H1 (cell line): ENCODE measurements at regions not wholly inside any gene's neighbourhood (a gene's known extent, or its start where the extent isn't known, plus 50 kb on each side); places are given as distances from the start of the nearest gene placed in this dataset.

Experiments used
- CTCF ChIA-PET: fragments of 300-600 bp; sonication (Branson Sonifier 250); formaldehyde crosslinking; loops from one replicate; lab custom pipeline; 2021; ENCODE audit not compliant: partially characterized antibody; lab: Charles Lee
- POLR2A ChIA-PET: fragments of 300-600 bp; sonication (Branson Sonifier 250); formaldehyde crosslinking; loops from one replicate; lab custom pipeline; 2021; ENCODE audit warnings: inconsistent platforms; ENCODE audit not compliant: partially characterized antibody; lab: Charles Lee
- DNase-seq, 2 experiments: peaks; one replicate each; pipeline versions ENCODE4 v3.0.0 to v3.0.0-alpha.2; 2010 to 2022; ENCODE audit warnings: low spot score in 2 of 2, low read depth in 1 of 2, mixed read lengths in 1 of 2
- FAIRE-seq: peaks from 2 replicates; lab custom pipeline; 2011; peaks lifted over from hg19 to GRCh38; lab: Jason Lieb, UNC
- H2AFZ ChIP-seq: 2 replicates; pipeline ENCODE4 v1.8.1; 2012; ENCODE audit warnings: low read length, inconsistent platforms
- H2AK5ac ChIP-seq: 2 replicates; pipeline ENCODE4 v1.6.1; 2013; ENCODE audit warnings: low read depth, low read length
- H2BK120ac ChIP-seq: replicated peaks from 2 replicates; pipeline ENCODE3; 2013; ENCODE audit warnings: low read depth, low read length, inconsistent platforms
- H2BK12ac ChIP-seq: 2 replicates; pipeline ENCODE4 v1.6.1; 2013; ENCODE audit warnings: low read depth, low read length
- H2BK15ac ChIP-seq: 2 replicates; pipeline ENCODE4 v1.6.1; 2013; ENCODE audit warnings: low read length
- H2BK20ac ChIP-seq: 2 replicates; pipeline ENCODE4 v1.6.1; 2013; ENCODE audit warnings: low read length
- H2BK5ac ChIP-seq: 2 replicates; pipeline ENCODE4 v1.6.1; 2013; ENCODE audit warnings: low read depth, low read length
- H3K14ac ChIP-seq: 2 replicates; pipeline ENCODE4 v1.6.1; 2013; ENCODE audit warnings: inconsistent platforms; ENCODE audit not compliant: insufficient read length
- H3K18ac ChIP-seq: 2 replicates; pipeline ENCODE4 v1.6.1; 2013; ENCODE audit warnings: low read length; ENCODE audit errors: extremely low read depth
- H3K23ac ChIP-seq: 2 replicates; pipeline ENCODE4 v1.6.1; 2013; ENCODE audit warnings: inconsistent platforms; ENCODE audit not compliant: insufficient read length
- H3K23me2 ChIP-seq: 2 replicates; pipeline ENCODE4 v1.6.1; 2013; ENCODE audit warnings: low read depth, low read length
- H3K27ac ChIP-seq: 2 replicates; pipeline ENCODE4 v1.6.1; 2011; ENCODE audit warnings: low read depth, low read length, inconsistent platforms
- H3K27me3 ChIP-seq, 4 experiments: replicated peaks in 1 of 4; 1 replicate in 1 of 4; 2 replicates in 3 of 4; pipeline versions ENCODE4 v1.6.1 to v1.8.1; 2011 to 2013; ENCODE audit warnings: low read length in 3 of 4, mild to moderate bottlenecking in 3 of 4, inconsistent platforms in 2 of 4, mixed read lengths in 2 of 4, moderate library complexity in 1 of 4; ENCODE audit not compliant: control insufficient read depth in 3 of 4, insufficient read depth in 3 of 4; ENCODE audit errors: extremely low read depth in 1 of 4
- H3K36me3 ChIP-seq, 4 experiments: 2 replicates each; pipeline versions ENCODE4 v1.6.1 to v1.8.1; 2011 to 2013; ENCODE audit warnings: mild to moderate bottlenecking in 4 of 4, low read length in 3 of 4, moderate library complexity in 2 of 4, control low read depth in 1 of 4, inconsistent platforms in 1 of 4; ENCODE audit not compliant: insufficient read depth in 4 of 4, control insufficient read depth in 2 of 4
- H3K4ac ChIP-seq: replicated peaks from 2 replicates; pipeline ENCODE3; 2013; ENCODE audit warnings: low read length, low read depth, mixed read lengths, inconsistent platforms; ENCODE audit not compliant: insufficient read length
- H3K4me1 ChIP-seq, 4 experiments: replicated peaks in 1 of 4; 1 replicate in 1 of 4; 2 replicates in 3 of 4; pipeline versions ENCODE4 v1.6.1 to v1.8.1; 2011 to 2013; ENCODE audit warnings: low read length in 3 of 4, inconsistent platforms in 2 of 4, mixed read lengths in 1 of 4; ENCODE audit not compliant: insufficient read depth in 4 of 4, control insufficient read depth in 3 of 4
- H3K4me2 ChIP-seq, 2 experiments: 2 replicates each; pipeline versions ENCODE4 v1.6.1 to v1.8.1; 2011 to 2013; ENCODE audit warnings: low read depth in 2 of 2, low read length in 2 of 2, control low read depth in 1 of 2, inconsistent platforms in 1 of 2, mild to moderate bottlenecking in 1 of 2; ENCODE audit not compliant: insufficient read depth in 1 of 2
- H3K4me3 ChIP-seq, 4 experiments: fragments of 200-600, 300-600 bp in 1 of 4; sonication (generic), shearing (Covaris generic), sonication (Bioruptor Twin) in 1 of 4; 2 replicates each; pipeline versions ENCODE4 v1.5.1 to v1.8.1; 2011 to 2016; ENCODE audit warnings: low read length in 4 of 4, low read depth in 3 of 4, control low read depth in 2 of 4, inconsistent platforms in 2 of 4, mild to moderate bottlenecking in 2 of 4, mixed read lengths in 1 of 4, moderate library complexity in 1 of 4; ENCODE audit not compliant: insufficient read depth in 2 of 4; ENCODE audit errors: extremely low read depth in 1 of 4
- H3K56ac ChIP-seq: replicated peaks from 2 replicates; pipeline ENCODE3; 2013; ENCODE audit warnings: low read depth, mild to moderate bottlenecking, mixed read lengths, low read length, inconsistent platforms; ENCODE audit not compliant: insufficient read length
- H3K79me1 ChIP-seq: 2 replicates; pipeline ENCODE4 v1.6.1; 2013; ENCODE audit warnings: low read depth, low read length, control low read depth
- H3K79me2 ChIP-seq, 2 experiments: 2 replicates each; pipeline versions ENCODE4 v1.6.1 to v1.8.1; 2012 to 2013; ENCODE audit warnings: low read length in 2 of 2, mild to moderate bottlenecking in 2 of 2, inconsistent platforms in 1 of 2; ENCODE audit not compliant: insufficient read depth in 2 of 2, control insufficient read depth in 1 of 2
- H3K9ac ChIP-seq, 4 experiments: replicated peaks in 1 of 4; 1 replicate in 1 of 4; 2 replicates in 3 of 4; pipeline versions ENCODE4 v1.6.1 to v1.8.1; 2011 to 2013; ENCODE audit warnings: low read depth in 3 of 4, low read length in 3 of 4, control low read depth in 2 of 4, mild to moderate bottlenecking in 2 of 4, moderate library complexity in 2 of 4, inconsistent platforms in 1 of 4; ENCODE audit errors: extremely low read depth in 1 of 4
- H3K9me3 ChIP-seq, 2 experiments: 2 replicates each; pipeline versions ENCODE4 v1.6.1 to v1.8.1; 2012 to 2013; ENCODE audit warnings: mild to moderate bottlenecking in 2 of 2, moderate library complexity in 2 of 2, control low read depth in 1 of 2, inconsistent platforms in 1 of 2, low read depth in 1 of 2, low read length in 1 of 2, mixed read lengths in 1 of 2; ENCODE audit not compliant: insufficient read depth in 2 of 2
- H4K20me1 ChIP-seq, 2 experiments: replicated peaks in 1 of 2; 2 replicates each; pipeline versions ENCODE3 to v1.8.1; 2011 to 2013; ENCODE audit warnings: inconsistent platforms in 2 of 2, low read length in 2 of 2, mild to moderate bottlenecking in 1 of 2; ENCODE audit not compliant: insufficient read depth in 2 of 2, control insufficient read depth in 1 of 2
- H4K5ac ChIP-seq: 2 replicates; pipeline ENCODE4 v1.6.1; 2013; ENCODE audit warnings: low read length, low read depth, mixed read lengths, inconsistent platforms; ENCODE audit not compliant: insufficient read length
- H4K8ac ChIP-seq: 2 replicates; pipeline ENCODE4 v1.8.0; 2013; ENCODE audit warnings: mild to moderate bottlenecking, moderate library complexity, low read length, inconsistent platforms; ENCODE audit not compliant: insufficient read depth; ENCODE audit errors: extremely low read depth
- H4K91ac ChIP-seq: replicated peaks from 2 replicates; pipeline ENCODE3; 2013; ENCODE audit warnings: low read length, mixed read lengths, inconsistent platforms; ENCODE audit not compliant: insufficient read length
- BACH1 ChIP-seq: IDR thresholded peaks from 2 replicates; pipeline ENCODE4 v1.6.1; 2012; ENCODE audit warnings: low read length, improper control_type of control experiment
- CBX5 ChIP-seq: fragments of 300-800, 300-1000 bp; sonication (generic); IDR thresholded peaks from 2 replicates; pipeline ENCODE4 v1.7.1; 2016; ENCODE audit warnings: antibody characterized with exemption, low read length, low read depth
- CHD2 ChIP-seq: IDR thresholded peaks from 2 replicates; pipeline ENCODE4 v1.6.1; 2012; ENCODE audit warnings: low read length, improper control_type of control experiment
- EZH2 ChIP-seq: fragments of 200-600 bp; sonication (generic); IDR thresholded peaks from 2 replicates; pipeline ENCODE4 v1.7.1; 2012; ENCODE audit warnings: low read depth, mild to moderate bottlenecking, moderate library complexity, low read length, inconsistent platforms; ENCODE audit not compliant: severe bottlenecking
- HDAC2 ChIP-seq, 2 experiments: fragments of 300-600 bp in 1 of 2; sonication (generic) in 1 of 2; IDR thresholded peaks; 2 replicates each; pipeline ENCODE4 v1.6.1; 2011 to 2012; ENCODE audit warnings: low read depth in 2 of 2, low read length in 2 of 2, mild to moderate bottlenecking in 2 of 2, moderate library complexity in 2 of 2, borderline replicate concordance in 1 of 2, inconsistent platforms in 1 of 2
- HDAC6 ChIP-seq: IDR thresholded peaks from one replicate; pipeline ENCODE4 v1.7.1; 2012; ENCODE audit warnings: low read depth, mild to moderate bottlenecking, inconsistent platforms, low read length, moderate library complexity
- JUN ChIP-seq: IDR thresholded peaks from 2 replicates; pipeline ENCODE4 v1.6.1; 2011; ENCODE audit warnings: low read depth, mild to moderate bottlenecking, improper control_type of control experiment, low read length
- POU5F1 ChIP-seq: IDR thresholded peaks from 2 replicates; pipeline ENCODE4 v1.6.1; 2011; ENCODE audit warnings: low read depth, mild to moderate bottlenecking, low read length, moderate library complexity
- SAP30 ChIP-seq: fragments of 300-600 bp; sonication (generic); IDR thresholded peaks from 2 replicates; pipeline ENCODE4 v1.7.1; 2012; ENCODE audit warnings: low read length, moderate library complexity, mild to moderate bottlenecking, inconsistent platforms; ENCODE audit not compliant: insufficient read depth, insufficient replicate concordance
- WGBS, 2 experiments: shearing (Covaris generic) in 1 of 2; methylation state at CpG; one replicate each; pipeline versions ENCODE4 v1.1.6 to v1.1.7; 2013 to 2015; ENCODE audit warnings: low lambda C conversion rate in 2 of 2, mixed read lengths in 2 of 2, inconsistent platforms in 1 of 2, low coverage in 1 of 2, missing lambda C conversion rate in 1 of 2; ENCODE audit not compliant: insufficient replicate concordance in 2 of 2, insufficient coverage in 1 of 2, insufficient read length in 1 of 2; ENCODE audit errors: extremely low coverage in 1 of 2, missing lambda C conversion rate in 1 of 2; 5-methylcytosine and 5-hydroxymethylcytosine counted together

DNA sequence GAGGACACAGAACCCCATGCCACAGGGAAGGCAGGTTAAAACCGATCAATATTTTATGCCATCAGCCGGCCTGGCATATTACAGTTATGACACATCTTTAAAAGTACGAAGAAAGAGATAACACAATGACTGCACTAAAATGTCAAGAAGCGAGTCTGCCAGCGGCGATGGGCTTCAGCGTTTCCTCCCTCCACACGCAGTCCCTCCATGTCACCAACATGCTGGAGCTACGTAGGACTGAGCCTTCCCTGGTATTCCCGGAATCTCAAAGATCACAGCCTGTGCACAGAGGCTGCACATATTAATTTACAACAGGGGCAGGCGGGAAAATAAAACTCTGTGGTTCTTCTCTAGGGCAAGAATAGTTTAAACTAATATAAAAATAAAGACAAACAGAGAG, 257.7 kb downstream of the IRX1 start:
- H2BK20ac ChIP-seq: no peak overlapping the region
- 89% methylated on average over 11 of the region's 11 CpGs; no CpG with 5 or more reads in 1 of the 2 experiments for WGBS, 2 experiments
- H3K9ac ChIP-seq: no peak overlapping the region
- no peak for FAIRE-seq
- H3K27me3 ChIP-seq: no peaks in the 10 kb centered on the region
- no peak overlapping the region for H4K91ac ChIP-seq
- no peak overlapping the region for H2BK120ac ChIP-seq
- H2BK15ac ChIP-seq: no peak overlapping the region
- H3K36me3 ChIP-seq: no peaks in the 10 kb centered on the region
- H3K23me2 ChIP-seq: no peaks in the 10 kb centered on the region
- H3K4ac ChIP-seq: no peak overlapping the region
- no peak overlapping the region for H4K8ac ChIP-seq
- DNase-seq: no peak
- no peaks in the 10 kb centered on the region for H3K79me2 ChIP-seq
- no peak overlapping the region for H3K4me2 ChIP-seq
- H4K20me1 ChIP-seq: no peaks in the 10 kb centered on the region
- no peaks in the 10 kb centered on the region for H3K79me1 ChIP-seq
- H2AFZ ChIP-seq: no peak overlapping the region
- H3K18ac ChIP-seq: no peak overlapping the region
- H3K27ac ChIP-seq: no peak overlapping the region
- POLR2A ChIA-PET: no interaction called here
- H3K4me3 ChIP-seq: no peak overlapping the region
- no peak overlapping the region for H2BK12ac ChIP-seq
- H2BK5ac ChIP-seq: no peak overlapping the region
- H3K4me1 ChIP-seq: peaks cover 0 to 2% (median 0%) of the 10 kb centered on the region in 4 experiments; a peak in 1 of 7 replicates
- H4K5ac ChIP-seq: no peak overlapping the region
- no peak overlapping the region for H2AK5ac ChIP-seq
- TF ChIP-seq HDAC2 (IDR thresholded peaks at IDR 0.05; ENCODE audit: borderline replicate concordance in 1 of 2, low read depth in 2 of 2, low read length in 2 of 2): no peak
- TF ChIP-seq POU5F1: no peak
- TF ChIP-seq CBX5: no peak
- no peak for TF ChIP-seq BACH1
- TF ChIP-seq EZH2: no peak
- TF ChIP-seq JUN: no peak
- no peak for TF ChIP-seq CHD2
- TF ChIP-seq HDAC6: no peak
- no peak for TF ChIP-seq SAP30
- TF ChIP-seq, all 59 proteins: peak for 0
- Histone ChIP-seq H3K56ac (no peak overlapping the region), H3K14ac (no peak overlapping the region), H3K9me3 (no peaks in the 10 kb centered on the region), H3K23ac (no peak overlapping the region)
- CTCF ChIA-PET: interaction anchor here (0.6 to 0.9 kb wide), 2 partner anchors 442 to 1854 kb away, joined by 3 read pairs; no protein-coding TSS in a partner anchor
